HL-60 (cell line): ENCODE measurements at regions not wholly inside any gene's neighbourhood (a gene's known extent, or its start where the extent isn't known, plus 50 kb on each side); places are given as distances from the start of the nearest gene placed in this dataset.

Experiments used
- DNase-seq, 2 experiments: peaks; one replicate each; pipeline ENCODE4 v3.0.0-alpha.2; 2010 to 2020; ENCODE audit warnings: low read depth in 1 of 2, low spot score in 1 of 2
- H3K27ac ChIP-seq: fragments of 250-450 bp; sonication (Bioruptor Pico); replicated peaks from 2 replicates; pipeline ENCODE4 v1.5.1; 2020; ENCODE audit warnings: mild to moderate bottlenecking, moderate library complexity
- H3K27me3 ChIP-seq: fragments of 250-450 bp; sonication (Bioruptor Pico); 2 replicates; pipeline ENCODE4 v1.5.1; 2021; ENCODE audit warnings: mild to moderate bottlenecking, moderate library complexity; ENCODE audit not compliant: insufficient read depth, poor library complexity, severe bottlenecking
- H3K4me3 ChIP-seq: replicated peaks from 2 replicates; pipeline ENCODE4 v1.5.1; 2011; ENCODE audit warnings: mild to moderate bottlenecking, control low read depth, low read length; ENCODE audit not compliant: insufficient read depth
- CTCF ChIP-seq: IDR thresholded peaks from one replicate; pipeline ENCODE4 v1.5.1; 2011; ENCODE audit warnings: low read length, control low read depth, inconsistent platforms; ENCODE audit not compliant: insufficient read depth
- GABPA ChIP-seq: IDR thresholded peaks from 2 replicates; pipeline ENCODE4 v1.6.1; 2012; ENCODE audit warnings: low read depth
- POLR2AphosphoS5 ChIP-seq: IDR thresholded peaks from 2 replicates; pipeline ENCODE4 v1.6.1; 2012; ENCODE audit warnings: low read depth
- SPI1 ChIP-seq: IDR thresholded peaks from 2 replicates; pipeline ENCODE4 v1.6.1; 2012; ENCODE audit warnings: low read depth, mild to moderate bottlenecking, borderline replicate concordance
- TF ChIP-seq, protein P1 (sequence below): IDR thresholded peaks from 2 replicates; pipeline ENCODE4 v1.6.1; 2012; ENCODE audit warnings: low read depth; ENCODE audit not compliant: insufficient replicate concordance

- Histone ChIP-seq H3K4me3 (no peak overlapping the region), H3K27me3 (peaks cover 21% of the 10 kb centered on the region), H3K27ac (no peak overlapping the region)
- DNase-seq: no peak
- TF ChIP-seq, protein P1, sequence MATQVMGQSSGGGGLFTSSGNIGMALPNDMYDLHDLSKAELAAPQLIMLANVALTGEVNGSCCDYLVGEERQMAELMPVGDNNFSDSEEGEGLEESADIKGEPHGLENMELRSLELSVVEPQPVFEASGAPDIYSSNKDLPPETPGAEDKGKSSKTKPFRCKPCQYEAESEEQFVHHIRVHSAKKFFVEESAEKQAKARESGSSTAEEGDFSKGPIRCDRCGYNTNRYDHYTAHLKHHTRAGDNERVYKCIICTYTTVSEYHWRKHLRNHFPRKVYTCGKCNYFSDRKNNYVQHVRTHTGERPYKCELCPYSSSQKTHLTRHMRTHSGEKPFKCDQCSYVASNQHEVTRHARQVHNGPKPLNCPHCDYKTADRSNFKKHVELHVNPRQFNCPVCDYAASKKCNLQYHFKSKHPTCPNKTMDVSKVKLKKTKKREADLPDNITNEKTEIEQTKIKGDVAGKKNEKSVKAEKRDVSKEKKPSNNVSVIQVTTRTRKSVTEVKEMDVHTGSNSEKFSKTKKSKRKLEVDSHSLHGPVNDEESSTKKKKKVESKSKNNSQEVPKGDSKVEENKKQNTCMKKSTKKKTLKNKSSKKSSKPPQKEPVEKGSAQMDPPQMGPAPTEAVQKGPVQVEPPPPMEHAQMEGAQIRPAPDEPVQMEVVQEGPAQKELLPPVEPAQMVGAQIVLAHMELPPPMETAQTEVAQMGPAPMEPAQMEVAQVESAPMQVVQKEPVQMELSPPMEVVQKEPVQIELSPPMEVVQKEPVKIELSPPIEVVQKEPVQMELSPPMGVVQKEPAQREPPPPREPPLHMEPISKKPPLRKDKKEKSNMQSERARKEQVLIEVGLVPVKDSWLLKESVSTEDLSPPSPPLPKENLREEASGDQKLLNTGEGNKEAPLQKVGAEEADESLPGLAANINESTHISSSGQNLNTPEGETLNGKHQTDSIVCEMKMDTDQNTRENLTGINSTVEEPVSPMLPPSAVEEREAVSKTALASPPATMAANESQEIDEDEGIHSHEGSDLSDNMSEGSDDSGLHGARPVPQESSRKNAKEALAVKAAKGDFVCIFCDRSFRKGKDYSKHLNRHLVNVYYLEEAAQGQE: no peak
- TF ChIP-seq CTCF (no peak), POLR2AphosphoS5 (no peak), SPI1 (no peak), GABPA (no peak)
These were observed 248.9 kb downstream of the TJP1 start for GRCh38 chr15:29573197-29573838.

GRCh38 chr15:29571792-29572431 lies 250.4 kb downstream of the TJP1 start:
- TF ChIP-seq, protein P1: no peak
- TF ChIP-seq SPI1: no peak
- no peak for TF ChIP-seq POLR2AphosphoS5
- TF ChIP-seq CTCF: no peak
- TF ChIP-seq GABPA: no peak
- no peak overlapping the region for H3K4me3 ChIP-seq

GRCh38 chr15:29570948-29571791 lies 251.1 kb downstream of the TJP1 start:
- no peak for TF ChIP-seq GABPA
- TF ChIP-seq SPI1: no peak
- no peak for TF ChIP-seq CTCF
- no peak for TF ChIP-seq POLR2AphosphoS5
- TF ChIP-seq, protein P1: no peak
- DNase-seq: no peak
- no peak overlapping the region for H3K27ac ChIP-seq
- H3K27me3 ChIP-seq: peaks cover 21% of the 10 kb centered on the region
- H3K4me3 ChIP-seq: no peak overlapping the region

More at GRCh38 chr15:29571792-29572431, 250.4 kb downstream of the TJP1 start:
- DNase-seq: no peak
- no peak overlapping the region for H3K27ac ChIP-seq
- peaks cover 21% of the 10 kb centered on the region for H3K27me3 ChIP-seq
